ENCODE measurements at regions not wholly inside any gene's neighbourhood (a gene's known extent, or its start where the extent isn't known, plus 50 kb on each side); places are given as distances from the start of the nearest gene placed in this dataset.

GRCh38 chr1:83813576-83813975 is 185.4 kb downstream of the TTLL7 start:
- no peaks in the 10 kb centered on the region for H3K9me3 Mint-ChIP-seq
- H3K36me3 Mint-ChIP-seq (ENCODE audit: low read depth), result no peaks in the 10 kb centered on the region
- DNase-seq (ENCODE audit: low spot score), result no peak
- no peak overlapping the region for H3K27ac Mint-ChIP-seq
- H3K27me3 Mint-ChIP-seq (ENCODE audit: low read depth), result no peaks in the 10 kb centered on the region
- H3K4me3 Mint-ChIP-seq, result no peak overlapping the region
- H3K4me1 Mint-ChIP-seq (ENCODE audit: low read depth), result no peaks in the 10 kb centered on the region

- no peaks in the 10 kb centered on the region for H3K36me3 Mint-ChIP-seq (ENCODE audit: low read depth)
- no peak for DNase-seq (ENCODE audit: low spot score)
- H3K9me3 Mint-ChIP-seq, result no peaks in the 10 kb centered on the region
- H3K4me3 Mint-ChIP-seq, result no peak overlapping the region
- no peak overlapping the region for H3K27ac Mint-ChIP-seq
- no peaks in the 10 kb centered on the region for H3K27me3 Mint-ChIP-seq (ENCODE audit: low read depth)
- no peaks in the 10 kb centered on the region for H3K4me1 Mint-ChIP-seq (ENCODE audit: low read depth)
Measured at GRCh38 chr1:83810144-83810543, 188.8 kb downstream of the TTLL7 start.

- Mint-ChIP-seq H3K27ac (no peak overlapping the region), H3K9me3 (no peaks in the 10 kb centered on the region), H3K27me3 (ENCODE audit: low read depth) (no peaks in the 10 kb centered on the region), H3K4me3 (no peak overlapping the region), H3K36me3 (ENCODE audit: low read depth) (no peaks in the 10 kb centered on the region), H3K4me1 (ENCODE audit: low read depth) (no peaks in the 10 kb centered on the region)
- no peak for DNase-seq (ENCODE audit: low spot score)
Measured at GRCh38 chr1:83808536-83808935, 190.4 kb downstream of the TTLL7 start.

GRCh38 chr1:83807821-83808220 is 191.1 kb downstream of the TTLL7 start:
- no peak overlapping the region for H3K4me3 Mint-ChIP-seq
- no peak for DNase-seq (ENCODE audit: low spot score)
- H3K4me1 Mint-ChIP-seq (ENCODE audit: low read depth), result no peaks in the 10 kb centered on the region
- no peaks in the 10 kb centered on the region for H3K9me3 Mint-ChIP-seq
- no peaks in the 10 kb centered on the region for H3K36me3 Mint-ChIP-seq (ENCODE audit: low read depth)
- no peaks in the 10 kb centered on the region for H3K27me3 Mint-ChIP-seq (ENCODE audit: low read depth)
- H3K27ac Mint-ChIP-seq, result no peak overlapping the region

GRCh38 chr1:83807231-83807630 is 191.7 kb downstream of the TTLL7 start:
- Mint-ChIP-seq H3K27me3 (ENCODE audit: low read depth) (no peaks in the 10 kb centered on the region), H3K4me3 (no peak overlapping the region), H3K27ac (no peak overlapping the region), H3K4me1 (ENCODE audit: low read depth) (no peaks in the 10 kb centered on the region), H3K36me3 (ENCODE audit: low read depth) (no peaks in the 10 kb centered on the region), H3K9me3 (no peaks in the 10 kb centered on the region)
- no peak for DNase-seq (ENCODE audit: low spot score)

- no peaks in the 10 kb centered on the region for H3K36me3 Mint-ChIP-seq (ENCODE audit: low read depth)
- DNase-seq (ENCODE audit: low spot score), result no peak
- no peak overlapping the region for H3K4me3 Mint-ChIP-seq
- no peaks in the 10 kb centered on the region for H3K4me1 Mint-ChIP-seq (ENCODE audit: low read depth)
- H3K9me3 Mint-ChIP-seq, result no peaks in the 10 kb centered on the region
- no peak overlapping the region for H3K27ac Mint-ChIP-seq
- no peaks in the 10 kb centered on the region for H3K27me3 Mint-ChIP-seq (ENCODE audit: low read depth)
Measured at GRCh38 chr1:83805921-83806320, 193.0 kb downstream of the TTLL7 start.

- no peak overlapping the region for H3K27ac Mint-ChIP-seq
- no peaks in the 10 kb centered on the region for H3K27me3 Mint-ChIP-seq (ENCODE audit: low read depth)
- H3K36me3 Mint-ChIP-seq (ENCODE audit: low read depth), result no peaks in the 10 kb centered on the region
- no peaks in the 10 kb centered on the region for H3K4me1 Mint-ChIP-seq (ENCODE audit: low read depth)
- no peak overlapping the region for H3K4me3 Mint-ChIP-seq
- DNase-seq (ENCODE audit: low spot score), result no peak
- no peaks in the 10 kb centered on the region for H3K9me3 Mint-ChIP-seq
Measured at GRCh38 chr1:83802460-83803152, 196.3 kb downstream of the TTLL7 start.

- Mint-ChIP-seq H3K36me3 (ENCODE audit: low read depth) (no peaks in the 10 kb centered on the region), H3K27ac (no peak overlapping the region), H3K27me3 (ENCODE audit: low read depth) (no peaks in the 10 kb centered on the region), H3K4me3 (no peak overlapping the region), H3K9me3 (no peaks in the 10 kb centered on the region), H3K4me1 (ENCODE audit: low read depth) (no peaks in the 10 kb centered on the region)
- DNase-seq (ENCODE audit: low spot score), result no peak
Measured at GRCh38 chr1:83802023-83802422, 196.9 kb downstream of the TTLL7 start.

- no peak for DNase-seq (ENCODE audit: low spot score)
- Mint-ChIP-seq H3K36me3 (ENCODE audit: low read depth) (no peaks in the 10 kb centered on the region), H3K4me1 (ENCODE audit: low read depth) (no peaks in the 10 kb centered on the region), H3K4me3 (no peak overlapping the region), H3K9me3 (no peaks in the 10 kb centered on the region), H3K27me3 (ENCODE audit: low read depth) (no peaks in the 10 kb centered on the region), H3K27ac (no peak overlapping the region)
Measured at GRCh38 chr1:83800066-83800465, 198.9 kb downstream of the TTLL7 start.

- Mint-ChIP-seq H3K9me3 (no peaks in the 10 kb centered on the region), H3K27me3 (ENCODE audit: low read depth) (no peaks in the 10 kb centered on the region), H3K27ac (no peak overlapping the region)
Measured at GRCh38 chr1:83799594-83799993, 199.3 kb downstream of the TTLL7 start.

GRCh38 chr1:83798965-83799364 is 200.0 kb downstream of the TTLL7 start:
- no peaks in the 10 kb centered on the region for H3K36me3 Mint-ChIP-seq (ENCODE audit: low read depth)
- H3K4me1 Mint-ChIP-seq (ENCODE audit: low read depth), result no peaks in the 10 kb centered on the region
- no peaks in the 10 kb centered on the region for H3K9me3 Mint-ChIP-seq
- no peaks in the 10 kb centered on the region for H3K27me3 Mint-ChIP-seq (ENCODE audit: low read depth)
- no peak overlapping the region for H3K27ac Mint-ChIP-seq
- DNase-seq (ENCODE audit: low spot score), result no peak
- no peak overlapping the region for H3K4me3 Mint-ChIP-seq

More at GRCh38 chr1:83799594-83799993, 199.3 kb downstream of the TTLL7 start:
- no peak overlapping the region for H3K4me3 Mint-ChIP-seq
- no peaks in the 10 kb centered on the region for H3K4me1 Mint-ChIP-seq (ENCODE audit: low read depth)
- no peak for DNase-seq (ENCODE audit: low spot score)
- no peaks in the 10 kb centered on the region for H3K36me3 Mint-ChIP-seq (ENCODE audit: low read depth)

- H3K9me3 Mint-ChIP-seq, result no peaks in the 10 kb centered on the region
- no peak overlapping the region for H3K27ac Mint-ChIP-seq
- no peak overlapping the region for H3K4me3 Mint-ChIP-seq
- no peaks in the 10 kb centered on the region for H3K36me3 Mint-ChIP-seq (ENCODE audit: low read depth)
- H3K4me1 Mint-ChIP-seq (ENCODE audit: low read depth), result no peaks in the 10 kb centered on the region
- no peak for DNase-seq (ENCODE audit: low spot score)
- H3K27me3 Mint-ChIP-seq (ENCODE audit: low read depth), result no peaks in the 10 kb centered on the region
Measured at GRCh38 chr1:83796409-83796808, 202.5 kb downstream of the TTLL7 start.

GRCh38 chr1:83794384-83794783 is 204.5 kb downstream of the TTLL7 start:
- Mint-ChIP-seq H3K27me3 (ENCODE audit: low read depth) (no peaks in the 10 kb centered on the region), H3K36me3 (ENCODE audit: low read depth) (no peaks in the 10 kb centered on the region), H3K27ac (no peak overlapping the region), H3K9me3 (no peaks in the 10 kb centered on the region), H3K4me1 (ENCODE audit: low read depth) (no peaks in the 10 kb centered on the region), H3K4me3 (no peak overlapping the region)
- no peak for DNase-seq (ENCODE audit: low spot score)

- no peaks in the 10 kb centered on the region for H3K4me1 Mint-ChIP-seq (ENCODE audit: low read depth)
- H3K27ac Mint-ChIP-seq, result no peak overlapping the region
- H3K9me3 Mint-ChIP-seq, result no peaks in the 10 kb centered on the region
- no peak overlapping the region for H3K4me3 Mint-ChIP-seq
- DNase-seq (ENCODE audit: low spot score), result no peak
- H3K36me3 Mint-ChIP-seq (ENCODE audit: low read depth), result no peaks in the 10 kb centered on the region
- H3K27me3 Mint-ChIP-seq (ENCODE audit: low read depth), result no peaks in the 10 kb centered on the region
Measured at GRCh38 chr1:83791821-83792437, 207.0 kb downstream of the TTLL7 start.

- no peaks in the 10 kb centered on the region for H3K36me3 Mint-ChIP-seq (ENCODE audit: low read depth)
- H3K27ac Mint-ChIP-seq, result no peak overlapping the region
- H3K27me3 Mint-ChIP-seq (ENCODE audit: low read depth), result no peaks in the 10 kb centered on the region
Measured at GRCh38 chr1:83790446-83790845, 208.5 kb downstream of the TTLL7 start.

More at GRCh38 chr1:83790446-83790845, 208.5 kb downstream of the TTLL7 start:
- H3K9me3 Mint-ChIP-seq, result no peaks in the 10 kb centered on the region
- DNase-seq (ENCODE audit: low spot score), result no peak
- no peaks in the 10 kb centered on the region for H3K4me1 Mint-ChIP-seq (ENCODE audit: low read depth)
- H3K4me3 Mint-ChIP-seq, result no peak overlapping the region

Data from T-helper 2 cell treated with Interferon-gamma antibody and Interleukin-4, amounts not matched to agents 5 μg/mL and 100 μg/mL, for 36 hours (primary cell).